Aorta (tissue), 5 donors: ENCODE measurements at regions not wholly inside any gene's neighbourhood (a gene's known extent, or its start where the extent isn't known, plus 50 kb on each side); places are given as distances from the start of the nearest gene placed in this dataset.

Experiments used
- ATAC-seq: fragments of 200-7000 bp; cut with Tn5 transposase; one replicate; pipeline ENCODE4 v1.9.1; 2022; ENCODE audit warnings: moderate library complexity; ENCODE audit not compliant: low FRiP score
- DNase-seq, 2 donors: peaks; one replicate each; pipeline ENCODE4 v3.0.0-alpha.2; 2020
- H3K27ac ChIP-seq, 2 donors: one replicate each; pipeline ENCODE4 v1.5.1; 2013; ENCODE audit warnings: low read length in 2 of 2, mild to moderate bottlenecking in 2 of 2, moderate library complexity in 2 of 2, control low read depth in 1 of 2, inconsistent platforms in 1 of 2, low read depth in 1 of 2
- H3K27me3 ChIP-seq, 2 donors: one replicate each; pipeline ENCODE4 v1.6.1; 2013; ENCODE audit warnings: control low read depth in 1 of 2, low read length in 1 of 2, mild to moderate bottlenecking in 1 of 2, moderate library complexity in 1 of 2; ENCODE audit not compliant: insufficient read depth in 2 of 2, control insufficient read depth in 1 of 2
- H3K36me3 ChIP-seq, 2 donors: one replicate each; pipeline ENCODE4 v1.6.1; 2013; ENCODE audit warnings: control low read depth in 1 of 2, low read length in 1 of 2, mild to moderate bottlenecking in 1 of 2; ENCODE audit not compliant: insufficient read depth in 2 of 2, control insufficient read depth in 1 of 2
- H3K4me1 ChIP-seq, 2 donors: one replicate each; pipeline ENCODE4 v1.6.1; 2013; ENCODE audit warnings: low read length in 2 of 2, control low read depth in 1 of 2, mild to moderate bottlenecking in 1 of 2, moderate library complexity in 1 of 2; ENCODE audit not compliant: insufficient read depth in 2 of 2, control insufficient read depth in 1 of 2
- H3K4me3 ChIP-seq, 2 donors: one replicate each; pipeline ENCODE4 v1.5.1; 2013; ENCODE audit warnings: low read length in 2 of 2, control low read depth in 1 of 2, mild to moderate bottlenecking in 1 of 2
- H3K9me3 ChIP-seq: one replicate; pipeline ENCODE4 v1.6.1; 2013; ENCODE audit warnings: mild to moderate bottlenecking, low read length; ENCODE audit not compliant: control insufficient read depth
- WGBS, 2 donors: extraction: QIAGEN DNeasy Blood & Tissue Kit; methylation state at CpG; one replicate each; pipeline ENCODE4 v1.1.7; 2013; 5-methylcytosine and 5-hydroxymethylcytosine counted together
- intact Hi-C, 2 donors: fragments of 100-400 bp; cut with DNase I; formaldehyde crosslinking; loops; one replicate each; pipeline versions ENCODE4 v1.14.2 to v1.15.0; 2022
- donor health status: healthy with polysubstance abuse.
- donor health status: Bipolar disorder and iron deficiency.
- donor health status: DM: no; HTN: no; CAD: no.
- donor health status: DM: no; HTN: no; CAD: no.
- donor health status: DM: yes; HTN: yes; CAD: no.

DNA sequence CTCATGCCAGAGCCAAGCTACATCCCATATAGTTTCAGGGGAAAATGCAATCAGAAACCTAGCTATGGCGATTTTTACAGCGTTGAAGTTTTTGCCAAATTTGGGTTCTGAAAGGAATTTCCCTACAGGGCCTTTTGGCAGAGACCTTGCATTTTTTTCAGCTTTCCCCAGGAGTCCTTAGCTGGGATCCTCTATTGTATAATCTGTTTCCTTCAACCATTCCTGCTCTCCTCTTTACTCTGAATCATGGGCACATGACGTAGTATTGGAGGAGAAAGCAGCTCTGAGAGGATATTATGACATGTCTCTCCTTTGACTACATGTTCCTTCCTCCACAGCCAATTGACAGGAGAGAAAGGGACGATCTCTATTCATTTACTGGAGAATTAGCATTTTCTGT, 118.5 kb upstream of the ERCC6L2 start:
- Histone ChIP-seq H3K4me3 (no peak overlapping the region), H3K27ac (no peak overlapping the region), H3K4me1 (no peaks in the 10 kb centered on the region), H3K36me3 (no peaks in the 10 kb centered on the region), H3K27me3 (no peaks in the 10 kb centered on the region), H3K9me3 (no peaks in the 10 kb centered on the region)
- intact Hi-C loops: no loop called here
- ATAC-seq: peak; percentile 59
- no peak for DNase-seq
- 16 to 25% methylated on average over 4 of the region's 4 CpGs for WGBS, 2 donors

DNA sequence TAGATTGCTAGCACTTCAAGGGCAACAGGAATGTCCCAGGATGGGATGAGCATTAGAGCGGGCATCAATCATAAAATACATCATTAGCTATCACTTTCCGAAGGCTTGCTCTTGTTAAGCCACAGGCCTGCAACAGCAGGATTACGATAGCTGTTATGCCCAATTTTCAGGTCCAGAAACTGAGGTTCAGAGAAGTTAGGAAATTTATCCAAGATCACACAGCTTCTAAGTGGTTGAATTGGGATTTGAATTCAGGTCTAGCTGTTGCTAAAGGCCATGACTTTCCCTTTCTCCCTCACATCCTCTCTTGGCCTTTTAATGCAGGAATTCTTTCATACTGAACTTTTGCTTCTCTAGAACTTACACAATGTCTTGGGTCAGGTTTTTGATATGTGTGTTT, 119.4 kb upstream of the ERCC6L2 start:
- Histone ChIP-seq H3K4me1 (no peaks in the 10 kb centered on the region), H3K9me3 (no peaks in the 10 kb centered on the region), H3K27ac (no peak overlapping the region), H3K4me3 (no peak overlapping the region), H3K27me3 (no peaks in the 10 kb centered on the region), H3K36me3 (no peaks in the 10 kb centered on the region)
- ATAC-seq (no peak), DNase-seq (no peak)
- intact Hi-C loops: no loop called here
- 97 to 99% methylated on average over 3 of the region's 3 CpGs for WGBS, 2 donors

DNA sequence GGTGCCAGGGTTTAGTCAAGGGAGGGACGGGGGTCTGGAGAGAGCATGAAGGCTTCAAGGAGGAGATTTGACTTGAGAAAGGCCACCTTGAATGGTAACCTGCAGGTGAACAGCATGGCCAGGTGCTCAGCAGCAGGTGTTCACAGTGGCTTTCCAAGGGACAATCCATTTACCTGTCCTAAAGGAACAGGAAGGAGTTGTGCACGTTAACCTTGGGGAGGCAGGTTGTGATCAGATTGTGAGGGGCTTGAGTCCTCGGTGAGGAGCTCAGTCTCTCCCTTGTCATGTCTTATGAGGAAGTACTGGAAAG, 120.1 kb upstream of the ERCC6L2 start:
- ATAC-seq (no peak), DNase-seq (no peak)
- intact Hi-C loops: no loop called here
- 83 to 86% methylated on average over 3 of the region's 3 CpGs for WGBS, 2 donors
- no peaks in the 10 kb centered on the region for H3K9me3 ChIP-seq
- H3K27ac ChIP-seq: no peak overlapping the region
- no peak overlapping the region for H3K4me3 ChIP-seq
- H3K36me3 ChIP-seq: no peaks in the 10 kb centered on the region
- no peaks in the 10 kb centered on the region for H3K4me1 ChIP-seq
- no peaks in the 10 kb centered on the region for H3K27me3 ChIP-seq

DNA sequence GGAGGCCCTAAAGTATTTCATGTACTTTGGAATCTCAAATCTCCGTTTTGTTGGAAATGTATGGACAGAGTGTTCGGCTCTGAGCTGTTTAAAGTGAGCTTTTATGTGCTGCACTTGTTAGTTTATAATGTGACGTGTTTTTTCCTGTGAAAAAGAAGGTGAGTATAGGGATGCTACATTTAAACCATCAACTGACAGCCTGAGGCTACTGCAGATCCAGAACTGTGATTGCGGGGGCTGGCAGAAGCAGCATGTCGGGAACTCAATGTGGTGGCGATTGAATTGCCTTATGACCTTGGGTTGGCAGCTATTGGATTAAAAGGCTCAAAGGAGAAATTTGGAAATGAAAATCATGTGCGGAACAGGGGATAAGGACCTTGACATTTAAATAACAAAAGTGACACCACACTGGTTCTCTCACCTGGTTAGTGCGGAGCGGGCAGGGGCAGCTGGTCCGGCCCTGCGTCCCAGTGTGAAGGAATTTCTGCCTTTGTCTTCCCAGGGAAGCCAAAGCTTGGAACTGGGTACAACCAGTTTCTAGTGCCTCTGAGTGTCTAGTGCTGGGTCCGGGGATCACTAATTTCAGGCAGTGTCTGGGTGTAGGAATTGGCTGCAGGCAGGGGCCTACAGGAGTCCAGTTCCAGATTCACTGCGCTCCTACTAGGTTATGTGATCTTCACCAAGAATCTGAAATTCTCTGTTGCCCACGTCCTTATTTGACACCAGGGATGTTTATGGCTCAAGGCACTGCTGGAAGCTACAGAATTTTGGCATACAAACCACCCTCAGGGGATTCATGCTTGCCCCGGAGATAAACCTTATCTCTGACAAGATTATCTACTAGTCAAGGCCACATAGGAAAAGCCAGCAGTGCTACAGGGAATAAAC, 120.7 kb upstream of the ERCC6L2 start:
- ATAC-seq (no peak), DNase-seq (no peak)
- Histone ChIP-seq H3K4me3 (no peak overlapping the region), H3K27ac (no peak overlapping the region), H3K27me3 (no peaks in the 10 kb centered on the region), H3K36me3 (no peaks in the 10 kb centered on the region), H3K4me1 (no peaks in the 10 kb centered on the region), H3K9me3 (no peaks in the 10 kb centered on the region)
- WGBS, 2 donors: 79 to 83% methylated on average over 15 of the region's 15 CpGs
- intact Hi-C loops: no loop called here

DNA sequence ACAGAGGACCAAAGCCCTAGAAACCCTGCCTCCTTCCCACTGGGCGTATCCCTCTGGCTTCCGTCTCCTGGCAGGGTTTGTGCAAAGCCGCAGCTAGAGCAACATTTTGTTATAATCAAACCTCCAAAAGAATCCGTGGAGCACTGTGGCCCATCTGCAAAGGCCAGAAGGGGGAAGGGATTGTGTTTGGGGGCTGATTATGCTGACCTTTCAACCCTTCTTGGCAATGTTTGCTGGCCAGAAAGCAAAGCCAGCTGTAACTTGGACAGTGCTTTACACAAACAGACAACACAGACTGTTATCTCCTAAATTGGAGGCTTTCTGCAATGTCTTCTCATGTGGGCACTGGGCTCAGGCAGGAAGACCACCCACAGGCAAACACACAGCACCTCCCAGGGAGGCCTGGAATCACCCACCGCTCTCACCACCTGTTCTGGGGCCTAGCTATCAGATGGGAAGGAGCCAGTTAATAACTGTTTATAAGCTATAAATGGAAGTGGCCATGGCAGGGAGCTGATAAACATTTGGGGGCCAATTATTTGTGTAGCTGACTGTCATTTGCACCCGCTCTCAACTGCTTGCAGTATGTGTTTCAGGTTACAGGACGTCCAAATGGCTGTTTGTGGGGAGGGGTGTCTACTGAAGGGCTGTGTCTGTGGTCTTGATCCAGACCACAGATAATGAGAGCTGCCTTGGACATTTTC, 121.6 kb upstream of the ERCC6L2 start:
- DNase-seq (no peak), ATAC-seq (peak; percentile 47)
- intact Hi-C loops: no loop called here
- Histone ChIP-seq H3K4me1 (no peaks in the 10 kb centered on the region), H3K27me3 (no peaks in the 10 kb centered on the region), H3K4me3 (no peak overlapping the region), H3K36me3 (no peaks in the 10 kb centered on the region), H3K9me3 (no peaks in the 10 kb centered on the region), H3K27ac (no peak overlapping the region)
- WGBS, 2 donors: 60 to 64% methylated on average over 7 of the region's 7 CpGs

DNA sequence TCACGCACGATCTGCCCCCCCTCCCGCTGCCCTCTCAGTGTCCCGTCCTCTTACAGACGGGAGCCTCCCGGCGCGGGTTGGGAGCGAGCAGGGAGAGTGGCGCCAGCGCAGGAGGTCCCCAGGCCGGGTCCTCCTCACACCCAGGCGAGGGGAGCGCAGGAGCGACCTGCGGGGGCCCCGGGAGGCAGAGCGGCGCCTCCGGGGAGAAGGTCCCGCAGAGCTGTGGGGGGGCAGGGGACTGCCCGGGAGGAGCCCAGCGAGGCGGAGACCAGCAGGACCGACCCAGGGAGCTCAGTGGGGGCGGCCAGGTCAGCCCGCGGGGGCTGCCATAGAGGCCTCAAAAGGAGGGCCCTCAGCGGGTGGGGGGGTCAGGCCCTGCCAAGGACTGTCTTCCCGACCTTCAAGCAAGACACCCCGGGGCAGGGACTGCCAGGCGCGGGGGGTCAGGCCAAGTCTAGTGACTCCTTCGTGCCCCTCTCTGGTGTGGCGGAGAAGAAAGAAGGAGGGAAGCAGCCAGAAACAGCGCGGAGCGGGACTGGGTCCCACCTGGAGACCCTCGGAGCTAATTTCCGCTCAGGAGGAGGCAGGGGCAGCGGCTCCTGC, 123.3 kb upstream of the ERCC6L2 start:
- Histone ChIP-seq H3K4me1 (no peaks in the 10 kb centered on the region), H3K36me3 (no peaks in the 10 kb centered on the region), H3K27ac (no peak overlapping the region), H3K27me3 (no peaks in the 10 kb centered on the region), H3K9me3 (no peaks in the 10 kb centered on the region), H3K4me3 (no peak overlapping the region)
- intact Hi-C loops: no loop called here
- DNase-seq (no peak), ATAC-seq (no peak)
- 37 to 41% methylated on average over 36 to 41 of the region's 41 CpGs for WGBS, 2 donors

DNA sequence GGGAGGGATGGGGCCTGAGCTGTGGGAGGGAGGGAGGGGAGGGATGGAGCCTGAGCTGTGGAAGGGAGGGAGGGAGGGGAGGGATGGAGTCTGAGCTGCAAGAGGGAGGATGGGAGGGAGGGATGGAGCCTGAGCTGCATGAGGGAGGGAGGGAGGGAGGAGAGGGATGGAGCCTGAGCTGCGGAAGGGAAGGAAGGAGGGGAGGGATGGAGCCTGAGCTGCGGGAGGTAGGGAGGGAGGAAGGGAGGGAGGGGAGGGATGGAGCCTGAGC, 124.0 kb upstream of the ERCC6L2 start:
- no peak overlapping the region for H3K4me3 ChIP-seq
- peaks cover 1% of the 10 kb centered on the region for H3K9me3 ChIP-seq
- ATAC-seq (no peak), DNase-seq (no peak)
- H3K4me1 ChIP-seq: no peaks in the 10 kb centered on the region
- WGBS, 2 donors: 58 to 78% methylated on average over 2 of the region's 2 CpGs
- intact Hi-C loops: no loop called here
- H3K27ac ChIP-seq: no peak overlapping the region
- no peaks in the 10 kb centered on the region for H3K36me3 ChIP-seq
- no peaks in the 10 kb centered on the region for H3K27me3 ChIP-seq

DNA sequence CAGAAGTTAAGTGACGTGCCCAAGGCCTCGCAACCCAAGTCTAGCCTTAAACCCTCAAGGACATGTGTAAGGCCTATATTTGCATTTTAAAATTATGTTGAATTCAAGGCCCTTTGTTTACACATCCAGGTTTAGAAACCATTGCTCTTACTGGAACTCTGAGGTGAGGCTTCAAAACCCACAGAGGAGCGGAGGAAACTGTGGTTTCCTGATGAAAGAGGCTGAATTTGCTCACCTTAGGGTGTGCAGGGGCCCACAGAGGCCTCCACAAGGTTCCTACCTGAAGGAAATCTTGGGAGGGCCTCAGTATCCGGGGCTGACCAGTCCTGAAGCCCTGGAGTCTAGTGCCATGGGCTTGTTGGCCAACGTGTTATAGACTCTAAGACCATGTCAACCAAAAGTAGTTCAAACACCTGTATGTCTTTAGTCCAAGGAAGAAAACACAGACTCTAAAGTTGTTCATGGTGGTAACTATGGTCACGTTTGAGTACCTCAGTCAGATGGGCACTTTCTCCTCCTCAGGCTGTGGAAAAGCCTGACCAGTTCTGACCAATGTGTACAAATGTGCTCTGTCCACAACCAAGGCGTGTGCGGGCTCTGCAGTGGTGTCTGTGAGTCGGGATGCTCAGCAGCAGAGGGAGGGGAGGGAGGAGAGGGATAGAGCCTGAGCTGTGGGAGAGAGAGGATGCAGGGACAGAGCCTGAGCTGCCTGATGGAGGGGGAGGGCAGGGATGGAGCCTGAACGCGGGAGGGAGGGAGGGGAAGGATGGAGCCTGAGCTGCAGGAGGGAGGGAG, 124.6 kb upstream of the ERCC6L2 start:
- intact Hi-C loops: no loop called here
- 88 to 89% methylated on average over 11 of the region's 11 CpGs for WGBS, 2 donors
- DNase-seq (no peak), ATAC-seq (no peak)
- Histone ChIP-seq H3K36me3 (no peaks in the 10 kb centered on the region), H3K9me3 (peaks cover 1% of the 10 kb centered on the region), H3K4me3 (no peak overlapping the region), H3K27me3 (no peaks in the 10 kb centered on the region), H3K27ac (no peak overlapping the region), H3K4me1 (no peaks in the 10 kb centered on the region)
